Breast epithelium (tissue), 4 donors: ENCODE measurements at regions not wholly inside any gene's neighbourhood (a gene's known extent, or its start where the extent isn't known, plus 50 kb on each side); places are given as distances from the start of the nearest gene placed in this dataset.

Experiments
- DNase-seq, 2 donors: peaks; one replicate each; pipeline ENCODE4 v3.0.0-alpha.2; 2019; ENCODE audit warnings: low spot score in 2 of 2
- H3K27ac ChIP-seq, 2 donors: fragments of 200-600 bp; sonication (generic) in 1 of 2; one replicate each; pipeline ENCODE4 v1.5.1; 2016 to 2019; ENCODE audit warnings: mild to moderate bottlenecking in 1 of 2
- H3K27me3 ChIP-seq, 2 donors: fragments of 200-600 bp; sonication (generic) in 1 of 2; one replicate each; pipeline versions ENCODE4 v1.5.1 to v1.6.0; 2017 to 2019; ENCODE audit warnings: control low read depth in 1 of 2, mild to moderate bottlenecking in 1 of 2
- H3K36me3 ChIP-seq: fragments of 200-600 bp; one replicate; pipeline ENCODE4 v1.5.1; 2019
- H3K4me1 ChIP-seq, 2 donors: fragments of 200-600 bp; sonication (generic); one replicate each; pipeline ENCODE4 v1.5.1; 2016 to 2019; ENCODE audit warnings: control low read depth in 1 of 2
- H3K4me3 ChIP-seq, 3 donors: fragments of 200-600 bp; sonication (generic); 1 replicate in 2 of 3; 2 replicates in 1 of 3; pipeline ENCODE4 v1.5.1; 2016 to 2019; ENCODE audit warnings: mild to moderate bottlenecking in 3 of 3, moderate library complexity in 2 of 3
- H3K9me3 ChIP-seq, 2 donors: fragments of 200-600 bp; sonication (generic) in 1 of 2; one replicate each; pipeline ENCODE4 v1.5.1; 2016 to 2019; ENCODE audit warnings: control low read depth in 1 of 2
- CTCF ChIP-seq, 3 donors: fragments of 450-650 bp; IDR thresholded peaks; one replicate each; pipeline ENCODE4 v1.5.1; 2016 to 2017; ENCODE audit warnings: antibody characterized with exemption in 3 of 3, mild to moderate bottlenecking in 3 of 3, moderate library complexity in 3 of 3
- POLR2A ChIP-seq: fragments of 450-650 bp; IDR thresholded peaks from one replicate; pipeline ENCODE4 v1.6.1; 2016; ENCODE audit warnings: antibody characterized with exemption, mild to moderate bottlenecking, moderate library complexity
- POLR2AphosphoS5 ChIP-seq, 3 donors: sonication (generic); formaldehyde crosslinking; IDR thresholded peaks; one replicate each; pipeline ENCODE4 v1.6.1; 2017; ENCODE audit warnings: antibody characterized with exemption in 3 of 3
- intact Hi-C: fragments of 100-400 bp; cut with DNase I; formaldehyde crosslinking; loops from one replicate; pipeline ENCODE4 v1.15.1; 2023; ENCODE audit warnings: low total_unique reads

GRCh38 chr11:95353706-95354105 lies 122.7 kb upstream of the SESN3 start:
- Histone ChIP-seq H3K27ac (no peak overlapping the region), H3K4me3 (no peak overlapping the region), H3K9me3 (no peaks in the 10 kb centered on the region), H3K27me3 (no peaks in the 10 kb centered on the region), H3K36me3 (no peaks in the 10 kb centered on the region), H3K4me1 (no peaks in the 10 kb centered on the region)
- DNase-seq: no peak
- intact Hi-C loops: no loop called here
- TF ChIP-seq POLR2AphosphoS5 (IDR thresholded peaks at IDR 0.05) (no peak), POLR2A (no peak), CTCF (IDR thresholded peaks at IDR 0.05) (no peak)

GRCh38 chr11:95352733-95353346 lies 121.8 kb upstream of the SESN3 start:
- DNase-seq: no peak
- Histone ChIP-seq H3K4me1 (no peaks in the 10 kb centered on the region), H3K9me3 (no peaks in the 10 kb centered on the region), H3K27ac (no peak overlapping the region), H3K27me3 (no peaks in the 10 kb centered on the region), H3K4me3 (no peak overlapping the region), H3K36me3 (no peaks in the 10 kb centered on the region)
- intact Hi-C loops: no loop called here
- TF ChIP-seq CTCF (IDR thresholded peaks at IDR 0.05) (no peak), POLR2AphosphoS5 (IDR thresholded peaks at IDR 0.05) (no peak), POLR2A (no peak)

- no peaks in the 10 kb centered on the region for H3K36me3 ChIP-seq
- no peaks in the 10 kb centered on the region for H3K9me3 ChIP-seq
- no peaks in the 10 kb centered on the region for H3K27me3 ChIP-seq
- H3K4me3 ChIP-seq: no peak overlapping the region
- intact Hi-C loops: no loop called here
- no peak for DNase-seq
- H3K4me1 ChIP-seq: no peaks in the 10 kb centered on the region
- TF ChIP-seq CTCF (IDR thresholded peaks at IDR 0.05) (no peak), POLR2A (no peak), POLR2AphosphoS5 (IDR thresholded peaks at IDR 0.05) (no peak)
- H3K27ac ChIP-seq: no peak overlapping the region
Observed at GRCh38 chr11:95349345-95349942, 118.4 kb upstream of the SESN3 start.

- Histone ChIP-seq H3K4me1 (no peaks in the 10 kb centered on the region), H3K9me3 (no peaks in the 10 kb centered on the region), H3K4me3 (no peak overlapping the region), H3K27ac (no peak overlapping the region), H3K27me3 (no peaks in the 10 kb centered on the region), H3K36me3 (no peaks in the 10 kb centered on the region)
- no peak for DNase-seq
- TF ChIP-seq POLR2AphosphoS5 (IDR thresholded peaks at IDR 0.05): no peak
- no peak for TF ChIP-seq CTCF (IDR thresholded peaks at IDR 0.05)
- TF ChIP-seq POLR2A: no peak
- intact Hi-C loops: no loop called here
Observed at GRCh38 chr11:95346265-95346664, 115.3 kb upstream of the SESN3 start.

GRCh38 chr11:95345651-95346050 lies 114.6 kb upstream of the SESN3 start:
- DNase-seq: no peak
- Histone ChIP-seq H3K36me3 (no peaks in the 10 kb centered on the region), H3K27me3 (no peaks in the 10 kb centered on the region), H3K4me1 (no peaks in the 10 kb centered on the region), H3K9me3 (no peaks in the 10 kb centered on the region), H3K27ac (no peak overlapping the region), H3K4me3 (no peak overlapping the region)
- TF ChIP-seq POLR2A (no peak), CTCF (IDR thresholded peaks at IDR 0.05) (no peak), POLR2AphosphoS5 (IDR thresholded peaks at IDR 0.05) (no peak)
- intact Hi-C loops: no loop called here
